ENCODE measurements at regions not wholly inside any gene's neighbourhood (a gene's known extent, or its start where the extent isn't known, plus 50 kb on each side); places are given as distances from the start of the nearest gene placed in this dataset.

DNA sequence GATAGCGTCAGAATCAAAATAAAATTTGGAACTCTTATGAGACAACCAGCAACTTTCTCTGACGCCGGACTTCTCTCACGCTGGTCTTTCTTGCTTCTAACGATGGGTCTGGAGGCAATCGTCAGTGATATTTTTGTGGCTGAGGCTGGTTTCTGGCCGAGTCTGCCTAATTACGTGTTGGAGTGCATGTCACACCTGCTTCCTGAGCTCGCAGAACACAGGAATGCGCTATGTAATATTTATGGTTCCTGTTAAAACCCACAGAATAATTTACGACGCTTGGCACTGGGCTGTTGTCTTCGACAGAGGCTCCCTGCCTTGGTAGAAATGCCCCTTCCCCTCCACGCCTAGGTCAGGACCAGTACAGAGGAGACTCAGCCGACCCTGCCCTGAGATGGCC, 64.9 kb downstream of the NPTX2 start:
- BruUV-seq (replicated peaks) = no TSS peak
- DNase-seq (ENCODE audit: low read depth, low spot score) (no peak), ATAC-seq (no peak)
- H3K79me2 ChIP-seq (ENCODE audit: insufficient read depth, low read length) = no peaks in the 10 kb centered on the region
- ChIA-PET RAD21 (ENCODE audit: low non-redundant PET in 1 of 2, low total read pairs in 2 of 2, uncharacterized antibody in 2 of 2, unreplicated experiment in 2 of 2) (no interaction called here), CTCF (no interaction called here), POLR2A (no interaction called here)
- no peak overlapping the region for H3K4me2 ChIP-seq (ENCODE audit: low read length)
- peaks cover 6% of the 10 kb centered on the region; the same call in 1 of the 2 replicates for H3K27me3 ChIP-seq (ENCODE audit: insufficient read depth, low read length)
- H2AFZ ChIP-seq (ENCODE audit: low read depth, low read length, poor library complexity, severe bottlenecking) = no peak overlapping the region
- no peak overlapping the region for H3K4me3 ChIP-seq (replicated peaks in 1 of 2; ENCODE audit: low read depth in 1 of 2, low read length in 2 of 2)
- TF ChIP-seq EGR1 (IDR thresholded peaks at IDR 0.05; ENCODE audit: low read depth) = no peak
- H3K9ac ChIP-seq (ENCODE audit: low read length) = no peak overlapping the region
- no peaks in the 10 kb centered on the region for H4K20me1 ChIP-seq (ENCODE audit: insufficient read depth)
- no peaks in the 10 kb centered on the region for H3K9me2 ChIP-seq (ENCODE audit: insufficient read depth)
- intact Hi-C loops (cut with micrococcal nuclease) = no loop called here
- H3K36me3 ChIP-seq (ENCODE audit: control insufficient read depth in 1 of 2, insufficient read depth in 2 of 2, low read length in 2 of 2) = no peaks in the 10 kb centered on the region
- H3K9me3 ChIP-seq (ENCODE audit: control insufficient read depth in 1 of 2, insufficient read depth in 1 of 2, low read depth in 1 of 2, low read length in 2 of 2) = no peaks in the 10 kb centered on the region
- H3K27ac ChIP-seq (ENCODE audit: low read depth, low read length) = no peak overlapping the region
- no peaks in the 10 kb centered on the region for H3K4me1 ChIP-seq (ENCODE audit: control insufficient read depth in 1 of 2, insufficient read depth in 2 of 2, low read length in 2 of 2)

DNA sequence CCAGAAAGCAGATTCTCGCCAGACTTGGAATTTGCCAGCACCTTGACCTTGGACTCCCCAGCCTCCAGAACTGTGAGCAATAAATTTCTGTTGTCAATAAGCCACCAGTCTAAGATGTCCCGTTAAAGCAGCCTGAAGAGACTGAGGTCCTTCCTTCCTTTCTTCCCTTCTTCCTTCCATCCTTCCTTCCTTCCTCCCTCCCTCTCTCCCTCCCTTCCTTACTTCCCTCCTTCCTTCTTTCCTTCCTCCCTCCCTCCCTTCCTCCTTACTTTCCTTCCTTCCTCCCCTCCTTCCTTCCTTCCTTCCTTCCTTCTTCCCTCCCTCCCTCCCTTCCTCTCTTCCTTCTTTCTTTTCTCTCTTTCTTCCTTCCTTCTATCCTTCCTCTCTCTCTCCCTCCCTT, 66.4 kb downstream of the NPTX2 start:
- no peaks in the 10 kb centered on the region for H3K9me3 ChIP-seq (ENCODE audit: control insufficient read depth in 1 of 2, insufficient read depth in 1 of 2, low read depth in 1 of 2, low read length in 2 of 2)
- ATAC-seq = no peak
- no TSS peak for BruUV-seq (replicated peaks)
- CTCF ChIA-PET = no interaction called here
- H3K36me3 ChIP-seq (ENCODE audit: control insufficient read depth in 1 of 2, insufficient read depth in 2 of 2, low read length in 2 of 2) = no peaks in the 10 kb centered on the region
- H3K27me3 ChIP-seq (ENCODE audit: insufficient read depth, low read length) = peaks cover 6% of the 10 kb centered on the region; the same call in 1 of the 2 replicates
- intact Hi-C loops (cut with micrococcal nuclease) = no loop called here
- H3K4me2 ChIP-seq (ENCODE audit: low read length) = no peak overlapping the region
- RAD21 ChIA-PET (ENCODE audit: low non-redundant PET in 1 of 2, low total read pairs in 2 of 2, uncharacterized antibody in 2 of 2, unreplicated experiment in 2 of 2) = no interaction called here
- DNase-seq (ENCODE audit: low read depth, low spot score) = no peak
- TF ChIP-seq FOSL1 (IDR thresholded peaks at IDR 0.05; ENCODE audit: low read depth) (no peak), EGR1 (IDR thresholded peaks at IDR 0.05; ENCODE audit: low read depth) (no peak), POLR2A (IDR thresholded peaks at IDR 0.05; ENCODE audit: borderline replicate concordance, extremely low read depth, insufficient read depth, insufficient read length) (no peak), CBX3 (IDR thresholded peaks at IDR 0.05; ENCODE audit: low read depth) (no peak), JUND (IDR thresholded peaks at IDR 0.05) (no peak), SP1 (IDR thresholded peaks at IDR 0.05; ENCODE audit: low read depth) (no peak), ELF1 (IDR thresholded peaks at IDR 0.05; ENCODE audit: borderline replicate concordance, low read depth) (no peak), TCF7L2 (IDR thresholded peaks at IDR 0.05; ENCODE audit: borderline replicate concordance, extremely low read depth, insufficient read depth, insufficient read length) (no peak), ZNF274 (IDR thresholded peaks at IDR 0.05; ENCODE audit: low read depth, low read length) (no peak), CEBPB (IDR thresholded peaks at IDR 0.05; ENCODE audit: low read depth) (no peak), YY1 (IDR thresholded peaks at IDR 0.05; ENCODE audit: extremely low read depth, insufficient replicate concordance, low read depth, low read length) (no peak), EZH2 (IDR thresholded peaks at IDR 0.05) (no peak), SIN3A (IDR thresholded peaks at IDR 0.05; ENCODE audit: low read depth) (no peak), EZH2phosphoT487 (IDR thresholded peaks at IDR 0.05; ENCODE audit: borderline replicate concordance) (no peak), POLR2AphosphoS5 (IDR thresholded peaks at IDR 0.05; ENCODE audit: low read depth, low read length) (no peak)
- TF ChIP-seq, protein P1, sequence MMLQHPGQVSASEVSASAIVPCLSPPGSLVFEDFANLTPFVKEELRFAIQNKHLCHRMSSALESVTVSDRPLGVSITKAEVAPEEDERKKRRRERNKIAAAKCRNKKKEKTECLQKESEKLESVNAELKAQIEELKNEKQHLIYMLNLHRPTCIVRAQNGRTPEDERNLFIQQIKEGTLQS (IDR thresholded peaks at IDR 0.05) = no peak
- TF ChIP-seq, protein P2, sequence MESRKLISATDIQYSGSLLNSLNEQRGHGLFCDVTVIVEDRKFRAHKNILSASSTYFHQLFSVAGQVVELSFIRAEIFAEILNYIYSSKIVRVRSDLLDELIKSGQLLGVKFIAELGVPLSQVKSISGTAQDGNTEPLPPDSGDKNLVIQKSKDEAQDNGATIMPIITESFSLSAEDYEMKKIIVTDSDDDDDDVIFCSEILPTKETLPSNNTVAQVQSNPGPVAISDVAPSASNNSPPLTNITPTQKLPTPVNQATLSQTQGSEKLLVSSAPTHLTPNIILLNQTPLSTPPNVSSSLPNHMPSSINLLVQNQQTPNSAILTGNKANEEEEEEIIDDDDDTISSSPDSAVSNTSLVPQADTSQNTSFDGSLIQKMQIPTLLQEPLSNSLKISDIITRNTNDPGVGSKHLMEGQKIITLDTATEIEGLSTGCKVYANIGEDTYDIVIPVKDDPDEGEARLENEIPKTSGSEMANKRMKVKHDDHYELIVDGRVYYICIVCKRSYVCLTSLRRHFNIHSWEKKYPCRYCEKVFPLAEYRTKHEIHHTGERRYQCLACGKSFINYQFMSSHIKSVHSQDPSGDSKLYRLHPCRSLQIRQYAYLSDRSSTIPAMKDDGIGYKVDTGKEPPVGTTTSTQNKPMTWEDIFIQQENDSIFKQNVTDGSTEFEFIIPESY (IDR thresholded peaks at IDR 0.05; ENCODE audit: extremely low read depth, insufficient replicate concordance, low read length) = no peak
- TF ChIP-seq, protein P3, sequence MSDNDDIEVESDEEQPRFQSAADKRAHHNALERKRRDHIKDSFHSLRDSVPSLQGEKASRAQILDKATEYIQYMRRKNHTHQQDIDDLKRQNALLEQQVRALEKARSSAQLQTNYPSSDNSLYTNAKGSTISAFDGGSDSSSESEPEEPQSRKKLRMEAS (IDR thresholded peaks at IDR 0.05) = no peak
- H3K9me2 ChIP-seq (ENCODE audit: insufficient read depth) = no peaks in the 10 kb centered on the region
- H3K4me3 ChIP-seq (replicated peaks in 1 of 2; ENCODE audit: low read depth in 1 of 2, low read length in 2 of 2) = no peak overlapping the region
- no peaks in the 10 kb centered on the region for H3K4me1 ChIP-seq (ENCODE audit: control insufficient read depth in 1 of 2, insufficient read depth in 2 of 2, low read length in 2 of 2)
- H4K20me1 ChIP-seq (ENCODE audit: insufficient read depth) = no peaks in the 10 kb centered on the region
- no peak overlapping the region for H3K9ac ChIP-seq (ENCODE audit: low read length)
- H3K79me2 ChIP-seq (ENCODE audit: insufficient read depth, low read length) = no peaks in the 10 kb centered on the region
- H3K27ac ChIP-seq (ENCODE audit: low read depth, low read length) = no peak overlapping the region
- no peak overlapping the region for H2AFZ ChIP-seq (ENCODE audit: low read depth, low read length, poor library complexity, severe bottlenecking)
- POLR2A ChIA-PET = no interaction called here

Data from HCT116 (cell line).